GM13977 (cell line): ENCODE measurements at regions not wholly inside any gene's neighbourhood (a gene's known extent, or its start where the extent isn't known, plus 50 kb on each side); places are given as distances from the start of the nearest gene placed in this dataset.
"Not testable (repeated sequence)": the region's sequence is repeated elsewhere in the genome, so short reads cannot be mapped to it uniquely, and the experiment has no call there.

Source experiments
- DNase-seq: peaks from one replicate; pipeline ENCODE4 v3.0.0; 2012; ENCODE audit warnings: low spot score
- in situ Hi-C: fragments of 300-500 bp; cut with MboI; formaldehyde crosslinking; loops from one replicate; pipeline ENCODE4 v1.12.0; 2022; ENCODE audit warnings: low sequenced_read_pairs, low pct_unique_long_range_greater_than_20kb, mixed read lengths, inconsistent platforms; ENCODE audit not compliant: unreplicated experiment
- TF ChIP-seq, protein P1 (sequence below): IDR thresholded peaks from 2 replicates; pipeline ENCODE4 v1.5.1; 2012; ENCODE audit warnings: mild to moderate bottlenecking, control low read depth; ENCODE audit not compliant: insufficient read depth; ENCODE audit errors: extremely low read depth, missing control alignments

DNA sequence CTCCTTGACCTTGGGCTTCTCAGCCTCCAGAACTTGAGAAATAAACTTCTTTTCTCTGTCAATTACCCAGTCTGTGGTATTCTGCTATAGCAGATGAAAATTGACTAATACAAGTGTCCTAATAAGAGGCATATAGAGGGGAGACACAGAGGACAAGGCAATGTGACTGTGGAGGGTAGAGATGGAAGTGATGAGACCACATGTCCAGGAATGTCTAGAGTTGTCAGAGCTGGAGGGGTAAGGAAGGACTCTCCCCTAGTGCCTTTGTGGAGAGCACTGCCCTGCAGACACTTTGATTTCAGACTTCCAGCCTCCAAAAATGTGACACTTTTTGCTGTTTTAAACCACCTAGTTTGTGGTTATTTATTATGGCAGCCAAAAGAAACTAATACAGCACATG lies 74.4 kb downstream of the ACKR3 start:
- TF ChIP-seq, protein P1, sequence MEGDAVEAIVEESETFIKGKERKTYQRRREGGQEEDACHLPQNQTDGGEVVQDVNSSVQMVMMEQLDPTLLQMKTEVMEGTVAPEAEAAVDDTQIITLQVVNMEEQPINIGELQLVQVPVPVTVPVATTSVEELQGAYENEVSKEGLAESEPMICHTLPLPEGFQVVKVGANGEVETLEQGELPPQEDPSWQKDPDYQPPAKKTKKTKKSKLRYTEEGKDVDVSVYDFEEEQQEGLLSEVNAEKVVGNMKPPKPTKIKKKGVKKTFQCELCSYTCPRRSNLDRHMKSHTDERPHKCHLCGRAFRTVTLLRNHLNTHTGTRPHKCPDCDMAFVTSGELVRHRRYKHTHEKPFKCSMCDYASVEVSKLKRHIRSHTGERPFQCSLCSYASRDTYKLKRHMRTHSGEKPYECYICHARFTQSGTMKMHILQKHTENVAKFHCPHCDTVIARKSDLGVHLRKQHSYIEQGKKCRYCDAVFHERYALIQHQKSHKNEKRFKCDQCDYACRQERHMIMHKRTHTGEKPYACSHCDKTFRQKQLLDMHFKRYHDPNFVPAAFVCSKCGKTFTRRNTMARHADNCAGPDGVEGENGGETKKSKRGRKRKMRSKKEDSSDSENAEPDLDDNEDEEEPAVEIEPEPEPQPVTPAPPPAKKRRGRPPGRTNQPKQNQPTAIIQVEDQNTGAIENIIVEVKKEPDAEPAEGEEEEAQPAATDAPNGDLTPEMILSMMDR: no peak
- no peak for DNase-seq
- in situ Hi-C loops: no loop called here

DNA sequence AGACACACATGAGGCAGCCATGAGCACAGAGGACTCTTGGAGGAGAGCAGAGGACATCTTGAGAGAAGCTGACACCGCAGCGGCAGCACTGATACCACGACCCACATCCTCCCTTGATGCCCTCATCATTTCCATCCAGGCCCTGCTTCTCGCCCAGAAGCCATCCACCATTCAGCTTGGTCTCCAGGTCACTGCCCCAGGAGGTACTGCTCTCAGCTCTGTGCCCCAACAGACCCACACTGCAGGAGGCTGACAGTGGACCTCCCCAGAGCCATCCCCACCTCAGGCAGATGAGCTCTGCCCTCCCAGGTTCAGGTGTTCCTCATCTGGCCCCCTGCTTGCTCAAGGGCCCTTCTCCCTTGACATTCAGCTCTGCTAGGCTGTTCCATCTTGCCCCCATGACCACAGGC lies 74.9 kb downstream of the ACKR3 start:
- DNase-seq: no peak
- in situ Hi-C loops: no loop called here
- TF ChIP-seq, protein P1: no peak

DNA sequence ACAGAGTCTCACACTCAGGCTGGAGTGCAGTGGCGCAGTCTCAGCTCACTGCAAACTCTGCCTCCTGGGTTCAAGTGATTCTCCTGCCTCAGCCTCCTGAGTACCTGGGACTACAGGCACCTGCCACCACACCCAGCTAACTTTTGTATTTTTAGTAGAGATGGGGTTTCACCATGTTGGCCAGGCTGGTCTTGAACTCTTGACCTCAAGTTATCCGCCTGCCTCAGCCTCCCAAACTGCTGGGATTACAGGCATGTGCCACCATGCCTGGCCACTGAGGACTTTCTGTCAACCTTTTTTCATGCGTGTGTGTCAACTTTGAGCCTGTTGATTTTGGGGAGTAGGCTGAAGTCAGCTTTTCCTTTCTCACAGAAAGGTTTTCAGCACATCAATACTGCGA lies 75.5 kb downstream of the ACKR3 start:
- DNase-seq, in situ Hi-C loops: not testable (repeated sequence)

DNA sequence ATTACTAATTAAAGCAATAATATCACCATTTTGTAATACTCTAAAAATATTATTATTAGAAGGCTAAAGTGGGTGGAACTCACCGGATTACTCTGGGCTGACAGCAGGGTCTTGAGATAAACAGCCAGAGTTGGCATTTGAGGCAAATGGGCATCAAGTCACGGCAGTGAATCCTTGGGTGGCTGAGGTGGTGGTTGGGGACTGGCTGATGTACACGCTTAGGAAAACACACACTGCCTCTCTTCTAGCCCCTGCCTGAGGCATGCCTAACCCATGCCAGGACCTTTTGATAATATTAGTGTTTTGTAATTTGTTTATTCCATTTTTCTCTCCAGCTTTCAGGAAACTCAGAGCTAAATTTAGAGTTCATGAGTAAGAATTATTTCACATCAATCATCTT lies 76.8 kb downstream of the ACKR3 start:
- TF ChIP-seq, protein P1: no peak
- no peak for DNase-seq
- in situ Hi-C loops: no loop called here

DNA sequence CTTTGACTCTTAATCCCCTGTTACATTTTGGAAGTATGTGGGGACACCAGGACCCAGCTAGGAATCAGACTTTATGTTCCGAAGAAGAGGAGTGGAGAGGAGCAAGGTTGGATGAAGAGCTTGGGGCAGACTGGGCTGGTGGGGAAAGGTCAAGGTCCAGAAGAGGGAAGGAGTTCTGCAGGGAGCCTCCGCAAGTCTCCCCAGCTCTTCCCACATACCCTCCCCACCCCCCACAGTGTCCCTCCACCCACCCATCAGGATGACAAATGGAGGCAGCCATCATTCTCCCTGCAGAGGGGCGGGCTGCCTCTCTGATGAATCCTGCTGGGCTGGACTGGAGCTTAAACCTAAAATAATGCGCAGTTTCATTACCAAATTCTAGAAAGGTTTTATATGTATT lies 77.2 kb downstream of the ACKR3 start:
- in situ Hi-C loops: no loop called here
- TF ChIP-seq, protein P1: no peak
- no peak for DNase-seq

DNA sequence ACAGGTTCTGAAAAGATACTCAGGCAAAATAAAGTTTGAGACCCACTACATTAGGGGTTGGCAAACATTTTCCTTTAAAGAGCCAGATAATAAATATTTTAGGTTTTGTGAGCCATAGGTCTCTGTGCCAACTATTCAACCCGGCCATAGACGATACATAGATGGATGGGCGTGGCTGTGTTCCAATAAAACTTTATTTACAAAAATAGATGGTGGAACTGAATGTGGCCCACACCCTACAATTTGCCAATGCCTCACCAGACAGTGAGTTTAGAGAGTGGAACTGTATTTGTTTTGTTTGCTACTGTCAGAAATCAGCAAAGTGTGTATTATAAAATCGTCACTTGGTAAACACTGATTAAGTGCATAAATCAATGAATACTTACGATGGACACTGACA lies 78.0 kb downstream of the ACKR3 start:
- DNase-seq: no peak
- in situ Hi-C loops: no loop called here
- TF ChIP-seq, protein P1: no peak

DNA sequence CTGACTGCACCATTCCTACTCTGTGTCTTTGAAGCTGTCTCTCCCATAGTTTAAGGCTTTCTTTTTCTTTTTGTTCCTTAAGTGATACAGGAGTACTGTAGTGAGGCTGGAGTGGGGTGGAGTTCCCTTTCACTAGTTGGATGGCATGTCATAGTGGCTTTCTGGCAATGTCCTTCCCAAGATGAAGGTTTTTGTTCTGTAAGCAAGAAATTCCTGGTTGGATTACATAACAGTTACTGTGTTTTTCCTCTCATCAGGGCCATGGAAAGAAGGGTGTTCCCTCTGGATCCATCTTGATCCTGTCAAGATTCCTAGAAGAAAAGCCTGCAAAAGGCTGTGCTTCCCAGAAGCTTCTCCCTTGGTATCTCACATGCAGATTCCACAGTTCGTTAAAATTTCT lies 84.2 kb downstream of the ACKR3 start:
- DNase-seq: no peak
- TF ChIP-seq, protein P1: no peak
- in situ Hi-C loops: no loop called here
